GM18867 (cell line): ENCODE measurements at regions not wholly inside any gene's neighbourhood (a gene's known extent, or its start where the extent isn't known, plus 50 kb on each side); places are given as distances from the start of the nearest gene placed in this dataset.

ENCODE experiments used
- ATAC-seq: cut with Tn5 transposase; IDR thresholded peaks from one replicate; pipeline ENCODE4 v1.9.1; 2021; ENCODE audit warnings: mild to moderate bottlenecking, moderate library complexity; ENCODE audit not compliant: unreplicated experiment

- ATAC-seq: no peak
These were observed 74.0 kb upstream of the BCOR start for GRCh38 chrX:40171513-40172400.

DNA sequence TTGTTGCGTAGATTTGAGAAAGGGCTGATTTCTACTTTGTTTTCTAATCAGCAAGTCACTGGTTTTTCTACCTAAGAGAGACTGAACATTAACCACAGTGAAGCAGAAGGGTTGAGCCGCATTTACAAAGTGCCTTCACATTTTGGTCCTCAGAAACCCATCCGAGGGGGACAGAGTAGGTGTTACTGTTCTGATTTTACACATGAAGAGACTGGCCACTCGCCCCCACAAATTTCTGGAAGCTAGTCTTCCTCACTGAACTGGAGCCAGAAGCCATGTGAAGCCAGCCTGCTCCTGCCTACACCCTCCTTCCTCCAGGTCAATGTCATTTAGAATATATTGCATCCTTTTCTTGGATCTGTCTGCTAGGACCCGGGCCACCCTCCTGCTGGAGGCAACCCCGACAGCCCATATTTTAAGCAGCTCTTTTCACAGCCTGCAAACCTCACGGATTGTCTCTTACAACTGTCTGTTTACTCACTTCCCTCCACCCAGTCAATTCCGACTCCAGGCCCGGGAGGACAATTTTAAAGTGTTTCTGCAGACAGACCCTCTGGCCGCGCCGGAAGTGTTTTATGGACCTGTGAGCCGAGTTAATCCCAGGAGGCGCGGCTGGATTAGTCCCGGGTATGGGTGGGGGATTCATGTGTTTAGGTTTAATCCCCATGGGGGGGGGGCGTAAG, 73.2 kb upstream of the BCOR start:
- ATAC-seq: no peak

DNA sequence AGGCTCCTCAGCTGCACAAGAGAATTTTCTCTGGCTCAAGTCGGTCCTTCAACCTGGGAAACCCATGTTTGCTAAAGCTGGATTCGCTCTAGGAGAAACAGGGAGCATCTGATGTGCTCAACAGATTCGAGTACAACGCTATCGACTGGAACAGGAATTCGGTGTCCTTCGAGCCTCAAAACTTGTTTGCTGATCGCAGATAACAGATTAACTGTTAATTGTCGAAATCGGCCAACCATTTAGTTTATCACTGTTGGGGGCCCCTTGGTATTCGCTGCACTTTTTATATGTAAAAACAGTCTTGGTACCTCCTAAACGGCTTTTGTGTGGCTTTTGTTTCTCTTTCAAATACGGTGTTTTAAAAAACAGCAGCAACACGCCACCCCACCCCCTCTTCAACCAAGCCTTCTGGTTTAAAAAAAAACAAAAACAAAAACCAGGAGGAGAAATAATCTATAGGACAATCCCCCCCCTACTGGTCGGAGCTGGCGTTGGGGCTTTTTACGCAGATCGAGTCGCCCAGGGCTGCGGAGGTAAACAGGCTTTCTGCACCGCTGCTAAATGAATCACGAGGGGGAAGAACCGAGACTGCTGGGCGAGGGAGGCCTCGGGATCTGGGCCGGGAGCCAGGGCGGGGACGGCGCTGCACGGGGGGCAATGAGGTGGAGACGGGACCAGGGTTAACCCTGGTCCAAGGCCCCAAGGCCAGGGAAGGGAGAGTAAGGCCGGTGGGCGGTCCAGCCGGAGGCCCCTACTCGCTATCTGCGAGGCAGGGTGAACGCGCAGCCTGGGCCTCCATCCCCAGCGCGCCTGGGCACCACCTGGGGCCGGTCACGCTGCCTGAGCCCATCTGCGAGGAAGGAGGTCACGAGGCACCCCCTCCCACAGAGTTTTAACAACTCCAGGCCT, 71.7 kb upstream of the BCOR start:
- ATAC-seq: peak; percentile 62

- ATAC-seq: no peak
These were observed 70.8 kb upstream of the BCOR start for GRCh38 chrX:40168480-40169011.

GRCh38 chrX:40167850-40168479, 70.2 kb upstream of the BCOR start:
- no peak for ATAC-seq

- ATAC-seq: no peak
These were observed 69.6 kb upstream of the BCOR start for GRCh38 chrX:40167233-40167849.

- ATAC-seq: no peak
These were observed 68.8 kb upstream of the BCOR start for GRCh38 chrX:40166582-40166981.

- no peak for ATAC-seq
These were observed 68.1 kb upstream of the BCOR start for GRCh38 chrX:40165861-40166260.

- no peak for ATAC-seq
These were observed 67.4 kb upstream of the BCOR start for GRCh38 chrX:40165206-40165605.

- no peak for ATAC-seq
These were observed 67.0 kb upstream of the BCOR start for GRCh38 chrX:40164751-40165150.

GRCh38 chrX:40158036-40158706, 60.4 kb upstream of the BCOR start:
- ATAC-seq: peak; percentile 44

GRCh38 chrX:40157228-40158035, 59.7 kb upstream of the BCOR start:
- no peak for ATAC-seq

DNA sequence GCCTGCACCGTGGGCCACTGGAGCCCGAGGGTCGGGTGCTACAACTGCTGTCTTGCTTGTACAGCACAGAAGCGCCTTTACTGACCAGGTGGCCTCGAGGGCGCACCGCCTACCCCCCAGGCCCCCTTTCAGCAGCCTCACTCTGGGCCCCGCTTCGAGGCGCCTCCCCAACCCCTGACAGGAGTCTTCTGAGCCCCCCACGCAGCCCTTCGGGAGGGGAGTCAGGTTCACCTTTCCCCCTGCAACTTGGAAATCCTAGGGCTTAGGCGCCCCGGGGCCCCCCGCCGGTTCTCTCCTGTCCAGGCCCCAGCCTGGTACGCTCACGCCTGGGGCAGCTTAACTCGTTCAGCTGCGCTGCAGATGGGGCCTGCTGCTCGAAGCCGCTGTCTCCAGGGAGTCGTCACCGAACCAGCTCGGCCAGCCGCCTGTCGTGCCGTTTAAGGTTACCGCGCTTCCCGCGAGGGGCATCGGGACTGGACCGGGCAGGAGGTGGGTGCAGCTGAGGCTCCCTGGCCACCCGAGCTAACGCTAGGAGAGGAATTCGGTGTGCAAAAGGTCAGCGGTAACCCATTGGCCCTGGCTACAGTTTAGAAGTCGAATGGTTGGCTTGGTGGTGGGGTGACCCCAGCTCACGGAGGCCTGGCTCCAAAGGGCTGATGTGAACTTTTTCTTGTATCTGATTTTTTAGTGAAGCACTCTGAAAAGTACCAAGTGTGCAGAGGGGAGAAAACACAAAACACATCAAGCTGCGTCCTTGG, 58.9 kb upstream of the BCOR start:
- ATAC-seq: no peak

DNA sequence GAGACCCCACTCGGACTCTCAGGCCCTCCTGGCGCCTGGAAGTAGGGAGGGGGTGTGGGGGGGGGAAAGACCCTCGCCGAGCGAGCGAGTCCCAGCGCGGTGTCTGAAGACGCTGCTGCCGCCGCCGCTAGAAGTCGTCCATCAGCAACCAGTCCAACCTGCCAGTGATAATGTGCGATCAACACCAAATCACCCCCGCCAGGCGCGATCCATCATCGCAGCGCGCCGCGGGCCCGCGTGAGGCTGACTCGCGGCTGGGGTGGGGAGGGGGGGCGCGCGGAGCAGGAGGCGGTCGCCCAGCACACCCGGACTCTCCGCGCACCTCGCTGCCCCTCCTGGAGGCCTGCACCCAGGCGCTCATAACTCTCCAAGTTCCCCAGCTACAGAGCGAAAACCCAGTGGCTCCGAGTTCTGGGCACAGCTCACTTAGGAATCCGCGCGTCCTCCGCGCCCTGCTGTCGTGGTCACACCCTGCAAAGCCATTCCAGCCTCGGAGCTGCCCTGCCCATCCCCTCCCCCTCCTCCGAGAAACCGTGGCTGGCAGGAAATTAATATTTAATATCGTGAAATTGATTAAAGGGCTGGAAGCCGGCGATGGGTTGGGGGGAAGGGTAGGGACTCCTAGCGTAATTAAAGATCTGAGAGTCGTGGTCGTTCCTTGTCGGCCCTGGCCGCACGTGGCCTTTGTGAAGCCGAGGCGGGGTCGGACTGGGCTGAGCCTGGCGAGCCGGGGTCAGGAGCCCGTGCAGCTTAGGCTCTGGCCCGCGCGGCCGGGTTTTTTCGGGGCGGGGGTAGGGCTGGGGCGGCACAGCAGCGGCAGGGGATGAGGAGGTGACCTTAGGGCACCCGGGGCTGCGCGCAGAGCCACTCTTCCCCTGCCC, 58.1 kb upstream of the BCOR start:
- no peak for ATAC-seq

DNA sequence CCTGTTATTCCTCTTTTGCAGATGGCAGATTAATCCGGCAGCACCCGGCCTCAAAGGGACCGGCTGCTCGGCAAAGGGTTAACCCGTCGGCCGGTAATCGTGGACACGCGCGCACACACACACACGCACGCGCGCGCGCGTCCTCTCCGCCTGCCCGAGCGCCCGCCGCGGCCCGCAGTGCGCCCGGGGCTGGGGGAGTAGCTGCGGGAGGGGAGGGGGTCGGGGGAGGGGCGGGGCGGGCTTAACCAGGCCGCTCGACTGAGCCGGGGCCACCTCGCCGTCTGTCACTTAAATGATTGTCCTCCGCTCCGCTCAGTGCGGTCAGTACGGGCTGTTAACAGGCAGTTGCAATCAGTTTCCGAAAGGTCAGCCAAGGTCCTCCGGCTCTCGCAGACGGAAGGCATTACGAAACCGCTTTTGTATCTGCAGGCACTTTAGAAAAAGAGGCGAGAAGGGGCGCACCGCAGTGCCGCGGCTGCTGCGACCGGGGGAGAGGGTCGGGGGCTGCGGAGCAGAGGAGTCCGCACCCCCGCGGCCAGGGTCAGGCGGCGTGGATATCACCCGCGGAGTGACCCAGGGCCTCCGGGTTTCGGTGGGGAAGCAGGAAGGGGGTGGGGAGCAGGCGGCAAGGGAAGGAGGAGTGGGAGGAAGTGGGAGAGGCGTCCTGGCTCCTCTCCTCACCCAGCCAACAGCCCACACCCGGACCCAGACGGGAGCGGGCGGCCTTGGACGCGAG, 57.3 kb upstream of the BCOR start:
- ATAC-seq: no peak

DNA sequence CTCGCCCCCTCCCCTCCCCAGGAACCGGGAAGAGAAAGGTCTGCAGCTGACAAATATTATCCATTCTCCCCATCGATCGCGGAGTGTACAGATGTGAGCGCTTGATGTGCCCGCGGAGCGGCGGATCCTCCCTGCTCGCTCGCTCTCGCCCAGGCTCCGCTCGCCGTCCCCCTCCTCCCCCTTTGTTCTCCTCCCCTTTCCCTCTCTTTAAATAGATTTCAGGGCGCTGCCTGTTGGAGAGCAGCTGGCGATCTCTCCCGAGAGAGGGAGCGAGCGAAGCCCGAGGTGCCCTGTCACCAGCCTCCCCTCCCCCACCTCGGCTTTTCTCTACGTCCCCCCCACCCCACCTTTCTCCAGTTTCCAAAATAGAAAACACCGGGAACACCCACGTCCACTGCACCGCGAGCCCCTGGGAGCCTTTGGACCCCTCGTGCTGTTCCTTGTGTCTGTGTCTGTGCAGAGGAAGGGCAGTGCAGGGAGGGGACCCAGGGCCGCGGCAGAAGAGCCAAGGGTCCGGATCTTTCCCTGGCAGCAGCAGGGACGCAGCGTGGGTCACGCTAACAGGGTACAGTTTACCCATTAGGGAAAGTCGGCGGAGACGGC, 56.6 kb upstream of the BCOR start:
- no peak for ATAC-seq
